HG03342 (cell line): ENCODE measurements at regions not wholly inside any gene's neighbourhood (a gene's known extent, or its start where the extent isn't known, plus 50 kb on each side); places are given as distances from the start of the nearest gene placed in this dataset.

Experiments used
- ATAC-seq: cut with Tn5 transposase; IDR thresholded peaks from one replicate; pipeline ENCODE4 v1.9.1; 2021; ENCODE audit warnings: mild to moderate bottlenecking, moderate library complexity; ENCODE audit not compliant: unreplicated experiment

DNA sequence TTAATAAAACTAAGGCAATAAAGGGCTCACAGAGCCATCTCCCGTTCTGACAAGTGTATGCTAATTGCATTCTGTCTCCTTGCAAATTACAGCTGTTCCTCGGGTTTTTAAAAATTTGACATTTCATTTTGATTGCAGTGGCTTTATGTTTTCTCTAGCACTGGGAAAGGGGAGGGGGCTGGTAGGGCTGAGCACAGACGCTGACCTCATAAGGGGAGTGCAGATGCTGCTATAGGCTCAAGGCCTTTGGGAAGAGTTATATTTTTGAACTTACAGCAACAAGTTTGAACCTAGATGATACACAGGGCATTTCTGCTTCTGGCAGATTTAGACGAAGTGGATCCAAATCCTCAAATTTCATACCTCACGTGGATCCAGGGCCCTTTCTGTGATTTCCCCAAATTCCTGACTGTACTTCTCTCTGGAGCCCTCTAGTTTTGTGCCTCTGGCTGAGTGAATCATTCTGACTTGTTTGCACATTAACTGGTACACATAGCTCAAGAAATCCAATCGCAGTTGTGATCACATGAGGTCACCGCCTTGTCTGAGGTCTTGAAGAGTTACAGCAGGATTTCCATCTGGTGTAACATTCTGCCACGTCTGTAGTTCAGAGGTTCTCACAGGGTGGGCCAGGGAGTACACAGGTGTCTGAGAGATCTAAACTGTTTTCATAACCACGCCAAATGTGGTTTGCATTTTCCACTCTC, 230.3 kb downstream of the C1orf94 start:
- ATAC-seq, result no peak

DNA sequence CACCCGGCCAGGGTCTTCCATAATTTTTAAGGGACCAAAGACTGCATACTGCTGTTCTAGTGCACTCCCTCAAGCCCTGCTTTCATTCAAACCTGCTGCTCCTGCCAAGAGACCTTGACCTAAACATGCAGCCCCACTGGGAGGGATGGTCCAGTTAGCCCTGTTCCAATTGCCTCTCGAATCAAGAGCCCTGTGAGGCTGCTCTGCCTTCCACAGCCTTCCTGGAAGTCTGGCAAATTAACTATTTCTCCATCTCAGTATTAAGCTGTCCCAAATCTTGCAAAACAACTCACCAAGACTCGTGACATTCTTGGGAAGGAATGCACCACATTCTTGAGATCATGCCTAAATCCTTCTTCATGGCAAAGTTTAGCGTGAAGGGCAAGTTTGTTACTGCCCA, 231.3 kb downstream of the C1orf94 start:
- no peak for ATAC-seq

DNA sequence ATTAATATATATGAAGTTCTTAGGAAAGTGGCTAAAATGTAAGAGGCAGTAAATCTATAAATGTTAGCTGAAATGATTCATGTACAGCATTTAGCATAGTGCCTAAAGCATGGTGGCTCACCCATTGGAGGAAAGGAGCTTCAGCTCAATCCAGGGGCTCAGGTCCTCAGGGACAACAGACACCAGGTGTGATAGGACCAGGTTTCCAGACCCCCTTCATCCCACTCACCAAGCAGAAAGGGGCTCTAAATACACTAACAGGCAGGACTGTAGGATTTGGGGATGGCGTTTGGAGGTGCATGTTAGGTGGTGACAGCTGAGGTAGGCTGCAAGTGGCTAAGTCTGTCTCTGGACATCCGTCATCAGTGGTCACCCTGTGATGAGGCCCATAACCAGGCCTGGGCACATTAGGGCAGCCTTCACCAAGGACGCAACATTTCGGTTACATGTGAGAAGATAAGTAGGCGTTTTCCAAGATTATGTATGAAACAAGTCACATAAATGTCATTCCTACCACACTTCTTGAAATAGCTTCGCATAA, 233.1 kb downstream of the C1orf94 start:
- no peak for ATAC-seq

DNA sequence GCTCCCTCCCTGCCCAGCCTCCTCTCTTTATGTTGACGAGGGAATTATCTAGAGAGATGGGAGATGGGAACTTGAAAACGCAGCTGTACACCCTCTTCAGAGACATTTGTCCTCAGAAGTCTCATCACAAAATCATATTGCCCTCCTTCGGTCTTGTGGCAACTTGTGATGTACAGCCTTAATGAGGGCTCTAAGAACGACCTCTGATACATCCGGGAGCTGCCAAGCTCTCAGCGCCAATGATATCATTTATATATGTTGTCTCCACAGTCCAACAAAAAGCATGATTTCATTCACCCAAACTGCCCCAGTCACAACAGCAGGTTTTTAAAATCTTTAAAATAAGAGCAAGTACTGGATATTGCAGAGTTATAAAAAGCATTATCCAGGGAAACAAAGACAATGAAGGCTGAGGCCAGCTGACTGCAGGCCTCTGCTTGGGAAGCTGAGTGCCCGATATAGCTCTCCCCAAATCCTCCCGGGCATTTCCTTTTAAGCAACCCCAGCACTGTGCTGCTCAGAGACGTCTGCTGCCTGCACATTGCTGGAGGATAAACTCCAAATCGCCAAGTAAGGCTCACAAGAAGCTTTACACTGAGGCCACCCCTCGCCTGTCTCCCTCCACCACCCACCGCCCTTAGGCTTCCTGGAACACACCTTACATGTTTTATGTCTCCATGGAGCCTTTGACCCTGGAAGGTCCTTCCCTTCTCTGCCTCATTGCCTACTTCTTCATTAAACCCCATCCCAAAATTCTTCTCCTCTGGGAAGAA, 236.1 kb downstream of the C1orf94 start:
- ATAC-seq, result no peak

DNA sequence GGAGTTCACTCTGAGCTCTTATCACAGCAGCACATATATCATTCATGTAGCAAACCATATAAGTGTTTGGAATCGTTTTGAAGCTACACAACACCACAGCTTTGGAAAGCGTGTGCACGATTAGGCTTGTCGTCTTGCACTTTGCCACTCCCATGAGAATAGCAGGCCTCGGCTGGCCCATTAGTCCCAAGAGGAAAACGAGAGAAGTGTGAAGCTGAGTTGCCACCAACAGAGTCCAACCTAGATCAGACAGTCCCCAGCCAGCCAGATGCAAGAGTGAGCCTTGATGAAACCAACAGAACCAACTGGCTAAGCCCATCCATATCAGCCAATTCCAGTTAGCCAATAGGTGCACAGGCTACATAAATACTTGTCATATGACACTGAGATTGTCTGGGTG, 238.4 kb downstream of the C1orf94 start:
- ATAC-seq, result no peak

DNA sequence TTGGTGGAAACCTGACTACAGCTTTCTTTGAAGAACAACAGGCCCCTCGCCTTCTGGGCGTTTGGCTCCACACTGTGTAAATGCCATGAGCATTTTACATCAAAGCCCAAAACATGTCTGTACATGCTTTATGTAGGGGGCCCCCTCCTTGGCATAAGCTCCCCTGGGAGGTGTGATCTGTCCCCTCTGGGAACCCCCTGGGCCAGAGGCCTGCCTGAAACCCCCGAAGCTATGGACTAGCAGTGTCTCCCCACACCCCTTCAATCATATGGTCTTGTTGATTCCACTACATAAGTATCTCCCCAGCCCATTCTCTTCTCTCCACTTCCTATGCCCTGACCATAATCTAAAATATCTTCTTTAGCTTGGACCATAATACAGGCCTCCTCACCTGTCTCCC, 241.5 kb downstream of the C1orf94 start:
- no peak for ATAC-seq

DNA sequence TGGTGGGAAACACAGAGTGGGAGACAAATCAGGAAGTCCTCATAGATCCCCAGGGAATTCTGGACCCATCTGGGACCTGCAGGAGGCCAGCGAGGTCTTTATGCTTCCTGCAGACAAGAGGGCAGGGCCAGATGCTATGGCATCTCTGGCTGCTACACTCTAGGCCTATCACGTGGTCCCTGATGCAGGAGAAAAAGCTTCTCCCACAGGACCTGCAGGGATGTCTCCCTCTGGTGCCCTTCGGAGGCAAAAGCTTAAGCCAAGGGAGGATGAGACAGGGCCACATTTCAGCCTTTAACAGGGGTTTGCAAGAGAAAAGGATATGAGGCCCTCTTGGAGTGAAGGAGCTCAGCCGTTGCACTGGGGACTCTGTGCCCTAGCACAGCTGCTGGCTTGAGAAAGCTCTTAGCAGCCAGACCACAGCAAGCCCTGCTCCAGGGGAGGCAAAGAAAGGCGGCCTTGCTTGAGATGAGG, 243.0 kb downstream of the C1orf94 start:
- ATAC-seq, result no peak

DNA sequence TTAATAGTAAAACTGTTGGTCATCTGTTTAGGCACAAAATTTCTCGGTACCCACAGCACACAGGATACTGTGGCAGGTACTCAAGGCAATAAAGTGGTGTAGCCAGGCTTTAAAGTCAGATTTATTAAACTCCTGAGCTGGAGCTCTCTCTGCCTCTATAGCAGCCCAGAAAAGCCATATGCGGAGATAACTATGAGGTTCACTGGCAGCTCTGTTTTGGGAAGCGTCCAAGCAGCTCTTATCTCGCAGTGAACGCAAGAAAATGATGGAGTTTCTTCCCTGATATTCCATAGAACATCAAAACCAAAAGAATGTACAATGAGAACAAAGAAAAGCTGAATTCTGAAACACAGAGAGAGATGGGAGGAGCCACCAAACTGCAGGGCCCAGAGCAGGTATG, 248.3 kb downstream of the C1orf94 start:
- ATAC-seq, result no peak

DNA sequence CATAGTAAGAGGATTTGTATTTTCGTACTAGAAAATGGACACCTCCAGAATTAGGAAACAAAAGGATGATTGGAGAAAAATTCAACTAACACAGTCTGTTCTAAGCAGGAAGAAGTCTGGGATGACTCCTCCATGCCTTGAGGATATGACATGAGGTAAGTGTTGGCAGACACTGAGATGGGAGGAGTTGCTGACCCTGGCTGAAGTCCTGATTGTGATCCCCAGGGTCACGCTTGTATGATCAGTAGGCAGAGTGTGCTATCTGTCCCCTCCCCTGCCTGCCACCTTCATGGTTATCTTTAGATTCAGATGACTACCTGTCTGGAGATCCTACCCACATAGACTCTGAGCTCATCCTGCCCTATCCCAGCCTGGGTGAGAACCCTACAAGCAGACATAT, 249.1 kb downstream of the C1orf94 start:
- no peak for ATAC-seq

DNA sequence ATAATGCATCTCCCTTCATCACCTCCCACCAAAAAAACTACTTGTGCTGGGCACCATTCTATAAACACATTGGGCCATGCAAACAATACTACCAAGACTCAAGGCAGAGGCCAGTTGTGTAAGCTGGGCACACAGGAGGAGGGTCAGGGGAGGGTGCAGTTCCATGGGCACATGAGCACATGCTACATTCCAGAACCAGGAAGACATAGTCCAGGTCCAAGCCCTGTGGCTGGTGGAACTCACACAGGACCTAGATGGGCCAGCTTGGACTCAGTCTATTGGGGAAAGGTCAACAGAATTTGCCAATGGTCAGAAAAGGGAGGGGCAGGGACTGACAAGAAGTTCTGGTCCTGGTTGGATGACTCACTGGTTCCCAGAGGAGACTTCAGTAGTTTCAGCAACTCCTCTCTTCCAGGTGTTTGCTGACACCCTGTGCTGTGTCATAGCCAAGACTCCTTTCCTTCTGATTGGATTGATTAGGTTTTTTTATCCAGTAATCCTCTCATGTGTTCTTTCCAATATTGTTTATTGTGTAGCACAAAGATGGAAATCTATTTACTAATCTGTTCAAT, 249.7 kb downstream of the C1orf94 start:
- ATAC-seq, result no peak

DNA sequence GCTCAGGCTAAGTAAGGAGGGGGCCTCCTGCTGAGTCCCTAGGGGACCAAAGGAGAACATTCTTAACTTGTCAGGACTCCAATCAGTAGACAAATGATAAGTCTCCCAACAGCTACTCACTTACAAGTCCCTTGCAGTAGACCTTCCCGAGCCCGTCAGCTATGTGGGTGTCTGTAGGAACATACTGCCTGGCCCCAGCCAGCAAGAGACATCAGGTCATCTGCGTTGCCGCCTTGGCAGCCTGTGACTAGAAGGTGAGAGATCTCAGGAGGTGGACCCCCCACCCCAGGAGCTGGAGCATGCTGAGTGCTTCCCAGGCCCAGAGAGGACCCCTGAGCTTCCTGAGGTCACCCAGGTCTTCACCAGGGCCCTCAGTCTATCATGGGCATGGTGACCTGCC, 250.5 kb downstream of the C1orf94 start:
- no peak for ATAC-seq

DNA sequence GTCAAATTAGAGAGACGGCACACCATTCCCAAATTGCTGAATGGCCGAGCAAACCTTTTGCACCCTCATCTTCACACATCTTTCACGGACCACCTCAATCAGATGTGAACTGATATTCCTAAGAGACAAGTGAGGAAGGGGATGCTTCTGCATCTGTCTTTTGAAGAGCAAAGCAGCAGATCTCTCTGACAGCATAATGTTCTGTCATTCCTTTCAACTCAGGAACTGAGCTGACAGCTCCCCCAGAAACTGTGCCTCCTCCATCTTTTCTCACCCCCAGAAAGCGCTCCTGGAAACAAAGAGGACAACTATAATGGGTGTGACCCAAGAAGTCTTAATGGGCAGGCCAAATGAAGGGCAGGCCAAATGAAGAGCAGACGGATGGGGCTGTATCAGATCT, 256.4 kb downstream of the C1orf94 start:
- ATAC-seq, result no peak

DNA sequence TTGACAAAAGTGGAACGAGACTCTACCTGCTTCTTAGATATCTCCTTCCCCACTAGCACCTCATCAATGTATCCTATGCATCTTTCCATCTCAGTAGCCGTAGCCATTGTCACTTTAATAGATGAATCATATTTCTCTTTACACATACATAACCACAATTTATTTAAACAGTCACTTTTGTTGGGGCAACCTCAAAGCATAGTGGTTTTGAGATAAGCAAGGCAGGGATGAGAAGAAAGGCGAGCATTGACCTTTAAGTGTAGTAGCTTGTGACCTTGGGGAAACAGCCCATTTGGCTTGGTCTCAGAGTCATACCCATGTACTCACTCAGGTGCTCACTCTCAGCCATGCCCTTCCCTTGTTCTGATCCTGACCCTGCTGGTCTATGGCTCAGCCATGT, 260.1 kb downstream of the C1orf94 start:
- no peak for ATAC-seq

DNA sequence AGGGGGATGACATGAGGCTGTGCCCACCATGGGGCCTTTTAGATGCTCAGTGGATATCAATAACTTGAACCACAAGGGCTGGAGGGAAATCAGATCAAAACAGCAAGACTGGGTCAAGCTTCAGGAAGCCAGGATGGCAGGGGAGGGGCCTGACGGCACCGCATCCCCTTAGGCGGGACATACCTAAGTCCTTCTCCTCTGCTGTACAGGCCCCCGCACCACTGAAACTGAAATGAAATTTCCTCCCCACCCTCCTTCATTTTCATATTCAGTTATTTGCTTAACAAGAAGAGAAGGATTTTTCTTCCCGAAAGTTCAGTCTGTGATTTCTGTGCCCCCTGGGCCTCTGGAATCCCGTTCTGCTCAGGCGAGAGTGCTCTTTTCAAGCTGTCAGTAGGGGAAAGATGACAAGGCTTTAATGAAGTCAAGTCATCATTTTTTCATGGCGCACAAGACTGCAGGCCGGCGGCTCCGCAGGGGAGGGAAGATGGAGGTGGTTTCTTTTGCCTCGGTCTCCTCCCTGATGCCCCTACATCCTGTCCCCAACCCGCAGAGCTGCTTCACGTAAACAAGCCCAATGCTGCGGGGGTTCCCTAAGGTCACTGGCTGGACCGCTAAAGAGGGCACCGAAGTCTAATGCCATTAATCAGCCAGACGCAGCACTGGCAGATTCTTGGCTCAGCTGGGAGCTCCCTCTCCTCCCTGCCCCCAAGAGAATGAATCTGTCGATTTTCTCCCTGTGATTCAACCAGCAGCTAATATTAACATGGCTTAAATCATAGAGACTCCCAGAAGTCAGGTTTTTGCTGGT, 264.8 kb downstream of the C1orf94 start:
- ATAC-seq, result no peak

DNA sequence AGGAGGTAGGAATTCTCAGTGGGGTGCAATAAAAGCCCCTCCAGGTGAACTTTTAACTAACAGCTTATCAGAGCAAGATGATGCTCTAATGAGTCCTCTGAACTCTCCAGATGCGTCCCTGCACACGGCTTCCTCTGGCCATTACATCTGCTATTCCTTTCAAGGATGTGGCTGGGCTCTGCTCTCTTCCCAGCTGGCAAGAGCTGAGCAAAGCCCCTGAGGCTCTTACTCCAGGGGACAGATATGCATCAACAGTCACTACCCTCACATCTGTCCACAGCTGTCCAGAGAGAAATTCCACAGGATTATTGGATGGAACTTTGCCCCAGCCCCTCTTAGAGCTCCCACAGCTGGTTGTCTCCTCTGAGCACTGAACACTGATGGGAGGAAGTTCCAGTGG, 267.8 kb downstream of the C1orf94 start:
- no peak for ATAC-seq

DNA sequence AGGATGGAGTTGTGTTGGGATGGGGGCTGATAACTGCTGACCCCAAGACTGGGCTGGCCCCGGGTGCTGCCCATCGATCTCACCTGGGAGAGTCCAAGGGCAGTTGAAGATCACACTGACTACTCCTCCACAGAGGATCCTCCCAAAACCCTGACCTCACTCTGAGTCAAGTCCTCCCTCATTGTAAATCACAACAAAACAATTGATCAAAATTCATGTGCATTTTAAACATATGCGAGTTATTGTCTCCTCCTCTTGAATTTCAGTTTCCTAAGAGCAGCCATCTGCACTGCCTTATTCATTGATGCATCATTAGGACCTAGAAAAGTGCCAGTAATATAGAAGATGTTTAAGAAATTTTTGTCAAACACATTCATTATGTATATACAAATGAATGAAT, 273.6 kb downstream of the C1orf94 start:
- no peak for ATAC-seq

DNA sequence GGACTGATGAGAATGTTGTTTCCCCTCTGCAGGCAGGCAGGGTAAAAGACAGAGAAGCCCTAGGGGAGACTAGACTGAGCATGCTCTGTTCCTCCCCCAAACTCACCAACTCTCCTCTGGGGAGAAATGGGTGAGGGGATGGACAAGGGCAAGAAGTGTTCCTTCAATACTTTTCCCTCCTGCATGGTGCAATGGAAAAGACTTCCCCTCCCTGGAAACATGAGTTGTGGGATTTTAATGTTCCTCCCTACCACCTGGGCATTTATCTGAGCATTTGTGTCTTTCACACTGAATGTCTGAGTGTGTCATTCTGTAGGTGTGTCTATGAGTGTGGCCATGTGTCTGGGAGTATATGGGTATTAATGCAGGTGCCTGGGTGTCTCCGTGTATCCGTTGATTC, 275.7 kb downstream of the C1orf94 start:
- no peak for ATAC-seq

DNA sequence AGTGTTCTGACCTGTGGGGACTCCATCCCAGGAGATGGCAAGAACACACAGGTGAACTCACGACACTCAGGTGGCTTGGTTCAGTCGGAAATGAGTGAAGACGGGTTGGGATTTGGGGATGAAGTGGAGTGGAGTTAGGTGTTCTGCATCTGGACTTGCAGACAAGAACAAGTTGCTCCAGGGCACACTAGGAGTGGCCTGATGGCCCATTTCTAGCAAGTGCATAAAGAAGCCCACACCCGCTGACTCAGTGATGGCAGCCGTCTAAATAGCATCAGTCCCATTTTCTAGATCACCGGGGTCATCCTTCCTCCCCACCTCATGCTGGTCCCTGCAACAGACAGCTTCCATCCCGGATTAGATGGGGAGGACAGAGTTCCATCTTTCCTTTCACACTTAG, 278.4 kb downstream of the C1orf94 start:
- ATAC-seq, result no peak

DNA sequence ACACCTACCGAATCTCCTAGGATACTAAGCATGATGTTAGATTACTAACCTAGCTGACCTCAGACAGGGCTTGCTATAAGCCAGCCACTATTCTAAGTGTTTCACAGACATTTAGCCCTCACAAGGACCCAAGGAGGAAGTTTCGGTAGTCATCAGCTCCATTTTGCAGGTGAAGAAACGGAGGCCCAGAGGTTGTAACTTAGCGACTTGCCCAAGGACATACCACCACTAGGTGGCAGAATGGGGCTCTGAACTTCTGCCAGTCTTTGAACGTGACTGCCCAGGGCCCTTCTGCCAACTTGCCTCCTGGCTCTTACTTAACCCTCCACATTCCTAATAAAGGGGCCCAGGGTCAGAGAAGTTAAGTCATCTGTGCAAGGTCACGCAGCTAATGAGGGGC, 283.5 kb downstream of the C1orf94 start:
- no peak for ATAC-seq

DNA sequence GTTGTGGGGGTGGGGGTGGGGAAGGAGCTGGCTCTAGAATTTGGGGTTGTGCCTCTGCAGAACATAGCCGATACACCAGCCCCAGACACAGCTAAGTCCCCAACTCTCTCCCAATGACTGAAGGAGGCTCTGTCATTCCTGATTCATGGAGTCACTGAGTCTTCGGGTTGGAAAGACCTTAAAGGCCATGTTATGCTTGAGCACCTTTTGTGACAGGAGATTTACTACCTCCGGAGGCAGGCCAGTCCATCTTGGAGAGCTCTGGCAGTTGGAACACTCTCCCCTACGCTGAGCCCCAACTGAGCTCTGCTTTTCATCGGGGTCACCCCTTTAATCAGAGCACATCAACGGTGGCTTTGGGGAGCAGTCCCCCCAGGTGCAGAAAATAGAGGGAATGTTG, 284.4 kb upstream of the GJB5 start:
- no peak for ATAC-seq

DNA sequence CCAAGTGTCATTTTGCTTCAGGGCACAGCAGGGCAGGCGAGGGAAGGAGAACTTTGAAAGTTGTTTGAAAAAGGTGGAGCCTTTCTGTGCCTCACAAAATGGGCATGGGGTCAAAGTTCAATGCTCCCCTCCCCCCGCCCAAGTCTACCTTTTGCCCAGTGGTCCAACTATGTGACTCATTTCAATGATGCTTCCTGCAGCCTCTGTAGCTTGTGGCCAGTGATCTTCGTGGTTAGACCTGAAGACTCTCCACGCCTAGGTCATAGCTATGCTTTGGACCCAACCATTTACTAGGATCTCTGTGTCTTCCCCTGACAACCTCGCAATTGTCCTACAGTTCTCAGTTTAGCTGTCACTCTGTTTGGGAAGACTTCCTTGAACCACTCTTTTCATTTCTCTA, 280.3 kb upstream of the GJB5 start:
- ATAC-seq, result no peak
